ENCODE measurements at regions not wholly inside any gene's neighbourhood (a gene's known extent, or its start where the extent isn't known, plus 50 kb on each side); places are given as distances from the start of the nearest gene placed in this dataset.

DNA sequence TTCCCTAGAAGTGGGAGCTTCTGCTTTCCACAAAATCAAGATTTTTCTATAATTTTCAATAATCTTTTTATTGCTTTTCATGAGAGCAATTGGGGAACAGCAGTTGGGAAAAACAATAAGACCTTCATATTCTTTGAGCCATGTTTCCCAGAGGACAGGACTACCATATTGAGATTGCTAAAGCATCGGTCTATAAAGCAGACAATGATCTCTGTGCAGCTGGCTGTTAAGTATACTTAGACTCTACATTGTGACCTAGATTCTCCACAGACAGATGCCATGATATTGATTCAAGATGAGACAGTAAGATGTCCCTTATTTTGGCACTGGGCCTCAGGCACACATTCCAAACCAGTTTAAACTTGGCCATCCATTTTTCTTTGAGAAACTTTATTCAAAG lies 1178.7 kb downstream of the SUCLG1 start:
- no peak for DNase-seq (ENCODE audit: low spot score)
- H3K27ac ChIP-seq (ENCODE audit: low read depth, low read length, poor library complexity, severe bottlenecking), result no peak overlapping the region
- CTCF ChIA-PET, result no interaction called here
- H3K36me3 ChIP-seq (ENCODE audit: insufficient read depth, low read length, poor library complexity, severe bottlenecking), result no peaks in the 10 kb centered on the region
- TF ChIP-seq, protein P1, sequence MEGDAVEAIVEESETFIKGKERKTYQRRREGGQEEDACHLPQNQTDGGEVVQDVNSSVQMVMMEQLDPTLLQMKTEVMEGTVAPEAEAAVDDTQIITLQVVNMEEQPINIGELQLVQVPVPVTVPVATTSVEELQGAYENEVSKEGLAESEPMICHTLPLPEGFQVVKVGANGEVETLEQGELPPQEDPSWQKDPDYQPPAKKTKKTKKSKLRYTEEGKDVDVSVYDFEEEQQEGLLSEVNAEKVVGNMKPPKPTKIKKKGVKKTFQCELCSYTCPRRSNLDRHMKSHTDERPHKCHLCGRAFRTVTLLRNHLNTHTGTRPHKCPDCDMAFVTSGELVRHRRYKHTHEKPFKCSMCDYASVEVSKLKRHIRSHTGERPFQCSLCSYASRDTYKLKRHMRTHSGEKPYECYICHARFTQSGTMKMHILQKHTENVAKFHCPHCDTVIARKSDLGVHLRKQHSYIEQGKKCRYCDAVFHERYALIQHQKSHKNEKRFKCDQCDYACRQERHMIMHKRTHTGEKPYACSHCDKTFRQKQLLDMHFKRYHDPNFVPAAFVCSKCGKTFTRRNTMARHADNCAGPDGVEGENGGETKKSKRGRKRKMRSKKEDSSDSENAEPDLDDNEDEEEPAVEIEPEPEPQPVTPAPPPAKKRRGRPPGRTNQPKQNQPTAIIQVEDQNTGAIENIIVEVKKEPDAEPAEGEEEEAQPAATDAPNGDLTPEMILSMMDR (conservative IDR thresholded peaks at IDR 0.05; ENCODE audit: low read depth, low read length), result no peak
- H3K4me3 ChIP-seq (ENCODE audit: low read depth, low read length, poor library complexity, severe bottlenecking), result no peak overlapping the region
- H3K27me3 ChIP-seq (replicated peaks; ENCODE audit: insufficient read depth, low read depth, low read length, poor library complexity), result no peaks in the 10 kb centered on the region
- peaks cover 44% of the 10 kb centered on the region for H3K9me3 ChIP-seq (ENCODE audit: low read depth, low read length, poor library complexity, severe bottlenecking)
- no peaks in the 10 kb centered on the region for H3K4me1 ChIP-seq (ENCODE audit: insufficient read depth, low read length, poor library complexity, severe bottlenecking)
- intact Hi-C loops (cut with micrococcal nuclease; ENCODE audit: unreplicated experiment), result no loop called here
- POLR2A ChIA-PET (ENCODE audit: low non-redundant PET), result no interaction called here
- no TSS peak for BruUV-seq (replicated peaks)

DNA sequence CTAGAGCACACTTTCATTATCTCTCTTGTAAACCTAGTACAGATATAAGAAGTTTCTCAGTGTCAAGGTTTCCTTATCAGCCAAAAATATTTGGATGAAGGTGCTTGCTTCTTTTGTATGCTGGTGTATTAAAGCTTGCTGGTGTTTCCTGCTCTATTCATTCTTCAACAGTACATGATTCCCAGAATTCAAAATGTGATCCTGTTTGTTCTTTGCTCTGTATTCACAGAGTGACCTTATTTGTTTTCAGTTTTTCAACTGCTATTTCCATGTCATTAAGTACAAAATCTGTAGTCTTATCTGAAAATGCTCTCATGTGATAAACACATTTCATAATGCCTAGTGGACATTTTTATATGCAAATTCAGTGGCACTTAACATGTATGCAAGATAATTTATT lies 1185.8 kb downstream of the SUCLG1 start:
- POLR2A ChIA-PET (ENCODE audit: low non-redundant PET), result no interaction called here
- CTCF ChIA-PET, result no interaction called here

DNA sequence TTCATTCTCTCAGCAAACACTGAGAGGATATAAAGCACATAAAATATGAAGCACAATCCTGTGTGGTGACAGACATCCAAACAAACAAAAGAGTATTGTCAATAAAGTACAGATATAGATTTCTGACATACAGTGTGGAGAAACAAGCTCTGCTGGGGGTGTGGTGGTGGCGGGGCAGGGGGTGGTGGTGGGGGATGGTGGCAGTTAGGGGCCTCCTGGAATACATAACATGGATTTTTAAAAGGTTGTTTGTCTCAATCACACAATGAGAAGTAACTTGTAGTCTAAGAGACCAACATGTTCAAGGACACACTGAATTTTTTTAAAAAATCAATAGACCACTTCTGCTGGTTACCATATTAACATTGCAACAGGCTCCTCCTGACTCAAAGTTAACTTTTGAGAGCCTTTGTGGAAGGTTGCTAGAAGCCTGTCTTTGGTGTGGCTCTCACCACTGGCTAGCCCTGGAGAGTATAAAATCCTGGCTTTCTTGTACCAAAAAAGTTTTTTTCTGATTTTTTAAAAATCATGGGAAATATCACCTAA lies 1197.4 kb downstream of the SUCLG1 start:
- POLR2A ChIA-PET (ENCODE audit: low non-redundant PET), result no interaction called here
- Histone ChIP-seq H3K27ac (ENCODE audit: low read depth, low read length, poor library complexity, severe bottlenecking) (no peak overlapping the region), H3K27me3 (replicated peaks; ENCODE audit: insufficient read depth, low read depth, low read length, poor library complexity) (no peaks in the 10 kb centered on the region), H3K9me3 (ENCODE audit: low read depth, low read length, poor library complexity, severe bottlenecking) (peaks cover 31% of the 10 kb centered on the region), H3K4me3 (ENCODE audit: low read depth, low read length, poor library complexity, severe bottlenecking) (no peak overlapping the region), H3K4me1 (ENCODE audit: insufficient read depth, low read length, poor library complexity, severe bottlenecking) (no peaks in the 10 kb centered on the region), H3K36me3 (ENCODE audit: insufficient read depth, low read length, poor library complexity, severe bottlenecking) (no peaks in the 10 kb centered on the region)
- intact Hi-C loops (cut with micrococcal nuclease; ENCODE audit: unreplicated experiment), result no loop called here
- CTCF ChIA-PET, result no interaction called here
- BruUV-seq (replicated peaks), result no TSS peak
- TF ChIP-seq EZH2 (IDR thresholded peaks at IDR 0.05; ENCODE audit: borderline replicate concordance, low read depth, low read length, poor library complexity, severe bottlenecking), result no peak
- TF ChIP-seq, protein P1 (conservative IDR thresholded peaks at IDR 0.05; ENCODE audit: low read depth, low read length), result no peak
- no peak for DNase-seq (ENCODE audit: low spot score)

More for the DNA sequence above, 1185.8 kb downstream of the SUCLG1 start:
- Histone ChIP-seq H3K4me1 (ENCODE audit: insufficient read depth, low read length, poor library complexity, severe bottlenecking) (no peaks in the 10 kb centered on the region), H3K27me3 (replicated peaks; ENCODE audit: insufficient read depth, low read depth, low read length, poor library complexity) (no peaks in the 10 kb centered on the region), H3K4me3 (ENCODE audit: low read depth, low read length, poor library complexity, severe bottlenecking) (no peak overlapping the region), H3K9me3 (ENCODE audit: low read depth, low read length, poor library complexity, severe bottlenecking) (peaks cover 30% of the 10 kb centered on the region), H3K36me3 (ENCODE audit: insufficient read depth, low read length, poor library complexity, severe bottlenecking) (no peaks in the 10 kb centered on the region), H3K27ac (ENCODE audit: low read depth, low read length, poor library complexity, severe bottlenecking) (no peak overlapping the region)
- no peak for DNase-seq (ENCODE audit: low spot score)
- intact Hi-C loops (cut with micrococcal nuclease; ENCODE audit: unreplicated experiment), result no loop called here
- TF ChIP-seq, protein P1 (conservative IDR thresholded peaks at IDR 0.05; ENCODE audit: low read depth, low read length), result no peak
- no peak for TF ChIP-seq EZH2 (IDR thresholded peaks at IDR 0.05; ENCODE audit: borderline replicate concordance, low read depth, low read length, poor library complexity, severe bottlenecking)
- BruUV-seq (replicated peaks), result no TSS peak

All from A673 (cell line).